Transverse colon (tissue), 3 donors: ENCODE measurements at regions not wholly inside any gene's neighbourhood (a gene's known extent, or its start where the extent isn't known, plus 50 kb on each side); places are given as distances from the start of the nearest gene placed in this dataset.

ENCODE experiments used
- EP300 ChIP-seq: sonication (generic); formaldehyde crosslinking; IDR thresholded peaks from one replicate; pipeline ENCODE4 v1.6.1; 2017; ENCODE audit warnings: antibody characterized with exemption, low read depth
- POLR2A ChIP-seq: fragments of 450-650 bp; IDR thresholded peaks from one replicate; pipeline ENCODE4 v1.6.1; 2016; ENCODE audit warnings: antibody characterized with exemption, mild to moderate bottlenecking, moderate library complexity
- TF ChIP-seq, protein P1 (sequence below), 5 experiments: fragments of 200-600 bp in 3 of 5; fragments of 450-650 bp in 2 of 5; sonication (generic) in 3 of 5; IDR thresholded peaks; 1 replicate in 2 of 5; 2 replicates in 3 of 5; pipeline ENCODE4 v1.5.1; 2016 to 2017; ENCODE audit warnings: antibody characterized with exemption in 5 of 5, inconsistent platforms in 3 of 5, mild to moderate bottlenecking in 2 of 5, moderate library complexity in 1 of 5

GRCh38 chr18:64403784-64404503 is 255.1 kb upstream of the LINC00305 start:
- TF ChIP-seq, protein P1, sequence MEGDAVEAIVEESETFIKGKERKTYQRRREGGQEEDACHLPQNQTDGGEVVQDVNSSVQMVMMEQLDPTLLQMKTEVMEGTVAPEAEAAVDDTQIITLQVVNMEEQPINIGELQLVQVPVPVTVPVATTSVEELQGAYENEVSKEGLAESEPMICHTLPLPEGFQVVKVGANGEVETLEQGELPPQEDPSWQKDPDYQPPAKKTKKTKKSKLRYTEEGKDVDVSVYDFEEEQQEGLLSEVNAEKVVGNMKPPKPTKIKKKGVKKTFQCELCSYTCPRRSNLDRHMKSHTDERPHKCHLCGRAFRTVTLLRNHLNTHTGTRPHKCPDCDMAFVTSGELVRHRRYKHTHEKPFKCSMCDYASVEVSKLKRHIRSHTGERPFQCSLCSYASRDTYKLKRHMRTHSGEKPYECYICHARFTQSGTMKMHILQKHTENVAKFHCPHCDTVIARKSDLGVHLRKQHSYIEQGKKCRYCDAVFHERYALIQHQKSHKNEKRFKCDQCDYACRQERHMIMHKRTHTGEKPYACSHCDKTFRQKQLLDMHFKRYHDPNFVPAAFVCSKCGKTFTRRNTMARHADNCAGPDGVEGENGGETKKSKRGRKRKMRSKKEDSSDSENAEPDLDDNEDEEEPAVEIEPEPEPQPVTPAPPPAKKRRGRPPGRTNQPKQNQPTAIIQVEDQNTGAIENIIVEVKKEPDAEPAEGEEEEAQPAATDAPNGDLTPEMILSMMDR (IDR thresholded peaks at IDR 0.05) = no peak
- TF ChIP-seq EP300 = no peak
- TF ChIP-seq POLR2A = no peak
